ENCODE measurements at regions not wholly inside any gene's neighbourhood (a gene's known extent, or its start where the extent isn't known, plus 50 kb on each side); places are given as distances from the start of the nearest gene placed in this dataset.

DNA sequence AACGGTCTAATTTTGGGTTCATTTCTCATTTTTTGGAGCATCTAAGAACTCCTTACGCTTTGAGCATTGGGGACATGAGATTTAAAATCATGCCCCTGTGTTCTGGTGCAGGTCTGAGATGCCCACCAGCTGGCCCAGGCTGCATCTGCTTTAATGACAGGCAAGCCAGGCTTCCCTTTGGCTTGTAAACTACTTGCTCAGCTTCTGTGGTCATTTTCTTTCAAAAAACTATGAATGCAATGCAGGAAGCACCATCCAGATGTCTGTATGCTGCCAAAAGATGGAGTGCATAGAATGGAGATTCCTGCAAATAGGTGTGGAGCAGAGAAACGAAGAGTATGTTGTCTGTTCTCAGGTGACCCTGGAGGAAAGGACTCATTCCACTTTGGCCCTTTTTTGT is 399.9 kb upstream of the ADAMTSL1 start:
- no peak overlapping the region for H3K4me3 Mint-ChIP-seq
- no peak for DNase-seq
- CTCF ChIA-PET: no interaction called here
- H3K9me3 Mint-ChIP-seq: no peaks in the 10 kb centered on the region
- H3K36me3 Mint-ChIP-seq (ENCODE audit: low read depth): no peaks in the 10 kb centered on the region
- H3K27me3 Mint-ChIP-seq (ENCODE audit: low read depth): peaks cover 2% of the 10 kb centered on the region
- no peaks in the 10 kb centered on the region for H3K4me1 Mint-ChIP-seq (ENCODE audit: low read depth)
- intact Hi-C loops (cut with micrococcal nuclease): no loop called here
- no peak overlapping the region for H3K27ac Mint-ChIP-seq

DNA sequence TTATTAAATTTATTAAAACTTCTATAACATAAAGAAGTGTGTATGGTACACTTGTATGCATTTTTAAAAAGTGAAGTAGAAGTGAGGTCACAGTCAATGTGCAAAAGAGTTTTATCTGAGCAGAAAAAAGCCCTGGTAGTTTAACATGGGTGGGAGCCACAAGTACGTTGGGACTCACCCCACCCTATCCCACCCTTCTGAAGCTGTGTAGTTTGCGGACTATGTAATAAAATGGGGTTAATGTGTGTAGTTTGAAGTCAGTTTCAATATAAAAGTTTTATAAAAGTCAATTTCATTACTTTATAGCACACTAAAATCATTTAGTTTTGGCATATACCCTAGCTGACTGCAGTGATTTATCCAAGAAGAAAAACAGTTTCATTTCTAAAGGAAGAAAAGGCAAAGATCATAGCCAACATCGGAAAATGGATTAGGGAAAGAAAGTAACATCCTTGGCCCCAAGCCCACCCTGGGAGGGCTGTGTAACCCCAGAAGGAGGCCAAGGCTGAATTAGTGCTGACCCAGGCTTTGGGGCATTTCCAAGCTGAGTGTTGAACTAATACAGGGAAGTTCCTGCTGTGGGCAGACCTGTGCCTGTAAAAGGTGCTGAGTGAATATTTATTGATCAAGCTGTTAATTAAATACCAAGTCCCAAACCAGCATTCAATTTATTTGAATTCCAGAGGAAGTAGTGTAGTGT is 398.6 kb upstream of the ADAMTSL1 start:
- Mint-ChIP-seq H3K4me3 (no peak overlapping the region), H3K4me1 (ENCODE audit: low read depth) (no peaks in the 10 kb centered on the region), H3K9me3 (no peaks in the 10 kb centered on the region), H3K27me3 (ENCODE audit: low read depth) (peaks cover 2% of the 10 kb centered on the region), H3K36me3 (ENCODE audit: low read depth) (no peaks in the 10 kb centered on the region), H3K27ac (no peak overlapping the region)
- DNase-seq: no peak
- intact Hi-C loops (cut with micrococcal nuclease): no loop called here
- CTCF ChIA-PET: no interaction called here

DNA sequence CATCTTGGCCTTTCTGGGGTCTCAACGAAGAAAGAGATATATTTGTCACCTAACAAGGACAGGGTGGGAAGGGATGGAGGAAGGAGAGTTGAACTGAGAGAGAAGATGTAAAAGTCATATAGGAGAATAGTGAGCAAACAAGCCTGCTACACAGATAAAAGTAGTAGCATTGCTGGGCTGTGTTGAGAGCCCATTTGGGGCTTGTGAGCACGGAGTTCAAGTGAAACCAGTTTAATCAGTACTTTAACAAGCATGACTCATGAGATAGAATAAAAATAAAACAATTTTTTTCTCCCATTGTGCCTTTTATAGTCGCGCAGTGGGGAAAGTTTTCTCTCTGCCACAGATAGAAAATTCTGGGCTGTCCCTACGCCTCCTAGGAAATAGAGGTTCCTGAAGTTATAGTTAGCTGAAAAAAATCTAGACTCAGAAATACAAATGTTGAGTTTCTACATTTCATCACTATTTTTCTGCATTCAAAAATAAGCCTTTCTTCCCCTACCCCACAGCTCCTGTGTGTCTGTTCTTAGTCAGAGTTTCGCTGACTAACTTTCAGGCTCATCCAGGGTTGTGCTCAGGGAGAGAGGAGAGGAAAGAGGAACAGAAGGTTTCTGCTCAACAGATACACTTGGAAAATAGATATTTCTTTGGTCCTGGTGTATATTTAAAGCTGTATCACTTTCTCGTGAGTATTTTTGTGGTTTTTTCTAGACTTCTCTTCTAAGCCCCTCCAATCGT is 395.8 kb upstream of the ADAMTSL1 start:
- H3K27me3 Mint-ChIP-seq (ENCODE audit: low read depth): peaks cover 2% of the 10 kb centered on the region
- CTCF ChIA-PET: no interaction called here
- no peak overlapping the region for H3K27ac Mint-ChIP-seq
- no peaks in the 10 kb centered on the region for H3K9me3 Mint-ChIP-seq
- no peak overlapping the region for H3K4me3 Mint-ChIP-seq
- intact Hi-C loops (cut with micrococcal nuclease): no loop called here
- H3K4me1 Mint-ChIP-seq (ENCODE audit: low read depth): no peaks in the 10 kb centered on the region
- H3K36me3 Mint-ChIP-seq (ENCODE audit: low read depth): no peaks in the 10 kb centered on the region
- no peak for DNase-seq

DNA sequence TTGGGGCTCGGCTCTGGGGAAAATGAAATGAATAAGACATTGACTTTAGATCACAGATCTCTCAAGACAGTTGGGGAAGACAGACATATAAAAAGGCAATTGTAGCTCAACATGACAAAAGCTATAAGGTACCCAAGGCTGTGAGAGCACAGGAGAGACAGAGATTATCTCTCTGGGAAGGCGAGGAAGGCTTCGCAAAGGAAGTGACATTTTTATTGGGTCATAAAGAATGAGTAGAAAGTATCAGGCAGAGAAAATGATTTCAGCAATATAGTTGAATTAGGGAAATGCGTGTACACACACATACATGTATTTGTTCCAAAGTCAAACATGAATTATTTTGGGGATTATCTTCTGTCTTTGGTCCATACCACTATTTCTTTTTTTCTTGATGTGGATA is 381.8 kb upstream of the ADAMTSL1 start:
- no peak for DNase-seq
- no peaks in the 10 kb centered on the region for H3K4me1 Mint-ChIP-seq (ENCODE audit: low read depth)
- no peak overlapping the region for H3K27ac Mint-ChIP-seq
- H3K36me3 Mint-ChIP-seq (ENCODE audit: low read depth): no peaks in the 10 kb centered on the region
- no peaks in the 10 kb centered on the region for H3K27me3 Mint-ChIP-seq (ENCODE audit: low read depth)
- intact Hi-C loops (cut with micrococcal nuclease): no loop called here
- H3K9me3 Mint-ChIP-seq: peaks cover 3% of the 10 kb centered on the region
- CTCF ChIA-PET: interaction anchor here (1.0 kb wide), 1 partner anchor 31 kb away, joined by 3 read pairs; no protein-coding TSS in a partner anchor
- H3K4me3 Mint-ChIP-seq: no peak overlapping the region

DNA sequence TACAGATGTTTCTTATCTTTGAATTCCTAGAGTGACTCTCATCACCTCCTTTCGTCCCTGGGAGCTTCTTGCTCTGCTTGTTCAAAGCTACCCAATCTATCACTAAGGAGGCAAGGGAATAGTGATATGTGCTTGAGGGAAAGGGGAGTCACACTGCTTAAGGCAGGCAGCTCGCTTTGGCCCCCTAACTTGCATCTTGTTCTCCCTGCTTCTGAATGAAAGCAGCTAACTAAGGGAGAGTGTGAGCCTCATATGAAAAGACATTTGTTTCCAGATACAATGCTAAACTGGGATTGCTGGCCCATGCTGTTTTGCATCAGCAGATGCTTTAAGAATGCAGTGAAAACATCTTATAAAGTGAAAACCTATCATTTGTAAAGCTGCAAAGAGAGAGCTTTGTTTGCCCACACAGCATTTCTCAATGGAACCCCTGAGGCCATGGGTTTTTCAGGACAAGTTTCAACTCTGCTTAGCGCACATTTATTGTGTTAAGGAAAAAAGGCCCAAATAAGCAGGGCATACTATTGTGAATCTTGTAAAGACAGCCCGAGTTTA is 367.9 kb upstream of the ADAMTSL1 start:
- Mint-ChIP-seq H3K4me3 (no peak overlapping the region), H3K9me3 (no peaks in the 10 kb centered on the region), H3K36me3 (ENCODE audit: low read depth) (no peaks in the 10 kb centered on the region), H3K27ac (no peak overlapping the region), H3K4me1 (ENCODE audit: low read depth) (no peaks in the 10 kb centered on the region), H3K27me3 (ENCODE audit: low read depth) (no peaks in the 10 kb centered on the region)
- no peak for DNase-seq
- CTCF ChIA-PET: no interaction called here
- intact Hi-C loops (cut with micrococcal nuclease): no loop called here

DNA sequence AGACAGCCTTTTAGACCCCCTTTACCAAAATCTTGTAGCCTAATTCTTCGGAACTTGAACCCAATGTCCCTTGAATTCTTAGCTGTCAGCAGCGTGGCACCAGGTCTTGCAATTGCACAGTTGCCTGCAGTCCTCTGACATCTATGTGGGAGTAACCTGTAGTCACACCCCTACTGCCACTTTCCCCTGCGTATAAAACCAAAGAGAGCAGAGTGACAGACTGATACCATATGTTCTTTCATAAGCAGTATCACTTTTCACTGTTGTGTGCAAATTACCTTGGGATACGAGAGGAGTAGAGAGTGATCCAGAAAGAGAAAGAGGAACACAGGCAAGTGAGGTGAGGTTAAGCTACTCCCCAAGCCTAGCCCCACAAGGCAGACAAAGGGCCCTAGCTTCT is 364.3 kb upstream of the ADAMTSL1 start:
- no peaks in the 10 kb centered on the region for H3K4me1 Mint-ChIP-seq (ENCODE audit: low read depth)
- no peak overlapping the region for H3K4me3 Mint-ChIP-seq
- no peaks in the 10 kb centered on the region for H3K36me3 Mint-ChIP-seq (ENCODE audit: low read depth)
- no peaks in the 10 kb centered on the region for H3K27me3 Mint-ChIP-seq (ENCODE audit: low read depth)
- CTCF ChIA-PET: no interaction called here
- no peak overlapping the region for H3K27ac Mint-ChIP-seq
- intact Hi-C loops (cut with micrococcal nuclease): no loop called here
- peaks cover 3% of the 10 kb centered on the region for H3K9me3 Mint-ChIP-seq
- DNase-seq: no peak

DNA sequence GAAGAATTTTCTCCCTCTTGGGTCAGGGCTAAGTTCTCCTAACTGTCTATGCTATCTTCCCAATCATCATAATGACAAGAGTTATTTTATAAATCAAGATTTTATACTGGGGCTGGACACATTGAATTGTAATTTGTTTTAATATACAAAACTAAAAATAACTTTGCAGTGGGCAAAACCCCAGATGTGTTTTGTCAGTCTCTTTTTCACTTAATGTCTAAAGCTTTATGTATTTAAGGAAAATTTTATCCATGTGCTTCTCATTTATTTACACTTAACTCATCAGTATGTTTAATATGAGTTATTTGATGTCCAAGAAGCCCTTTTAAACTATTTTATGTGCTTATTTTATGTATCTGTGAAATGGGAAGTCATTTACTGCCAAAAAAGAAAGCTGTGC is 362.8 kb upstream of the ADAMTSL1 start:
- Mint-ChIP-seq H3K27ac (no peak overlapping the region), H3K36me3 (ENCODE audit: low read depth) (no peaks in the 10 kb centered on the region)

DNA sequence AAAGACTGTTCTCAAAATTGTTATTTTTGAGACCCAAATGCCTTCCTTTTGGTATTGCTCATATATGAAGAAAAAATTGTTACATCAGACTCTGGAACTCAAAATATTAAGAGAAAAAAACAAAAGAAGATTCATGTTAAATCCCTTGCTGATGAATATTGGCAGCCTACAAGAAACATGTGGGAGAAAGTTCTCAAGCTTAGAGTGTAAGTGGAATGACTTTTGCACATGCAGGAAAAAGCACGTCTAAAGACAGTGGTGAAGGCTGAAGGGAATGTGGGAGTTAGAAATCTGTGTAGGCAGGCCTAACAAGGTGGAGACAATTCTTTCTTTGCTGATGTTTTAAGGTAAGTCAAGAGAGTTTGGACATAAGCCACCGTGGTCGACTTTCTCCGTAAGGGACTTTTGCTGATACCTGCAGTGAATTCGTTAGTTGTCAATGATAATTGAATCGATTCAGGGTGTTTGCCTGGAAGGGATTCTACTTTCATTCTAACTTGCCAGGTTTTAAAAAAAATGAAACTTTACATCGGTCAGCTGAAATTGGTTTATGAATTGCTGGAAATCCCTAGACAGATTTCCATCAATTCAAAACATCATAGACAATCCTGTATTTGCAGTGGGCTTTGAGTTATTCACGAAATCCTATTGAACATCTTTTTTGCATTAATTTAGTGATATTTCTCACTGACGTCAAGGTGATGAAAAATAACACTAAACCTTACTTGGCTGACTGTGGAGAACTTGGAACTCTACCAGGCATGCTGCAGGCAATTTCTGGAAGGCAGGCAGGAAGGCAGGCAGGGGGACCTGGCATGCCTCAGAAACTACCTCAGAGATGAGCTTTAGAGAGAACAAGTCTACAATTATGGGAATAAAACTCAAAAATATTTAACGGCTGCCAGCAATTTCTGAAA is 359.1 kb upstream of the ADAMTSL1 start:
- DNase-seq: no peak
- no peaks in the 10 kb centered on the region for H3K27me3 Mint-ChIP-seq (ENCODE audit: low read depth)
- CTCF ChIA-PET: no interaction called here
- intact Hi-C loops (cut with micrococcal nuclease): no loop called here
- no peak overlapping the region for H3K4me3 Mint-ChIP-seq
- H3K9me3 Mint-ChIP-seq: peaks cover 5% of the 10 kb centered on the region
- H3K27ac Mint-ChIP-seq: no peak overlapping the region
- H3K36me3 Mint-ChIP-seq (ENCODE audit: low read depth): no peaks in the 10 kb centered on the region
- no peaks in the 10 kb centered on the region for H3K4me1 Mint-ChIP-seq (ENCODE audit: low read depth)

More for the DNA sequence above, 362.8 kb upstream of the ADAMTSL1 start:
- Mint-ChIP-seq H3K9me3 (peaks cover 5% of the 10 kb centered on the region), H3K4me1 (ENCODE audit: low read depth) (no peaks in the 10 kb centered on the region), H3K27me3 (ENCODE audit: low read depth) (no peaks in the 10 kb centered on the region), H3K4me3 (no peak overlapping the region)
- intact Hi-C loops (cut with micrococcal nuclease): no loop called here
- no peak for DNase-seq
- CTCF ChIA-PET: no interaction called here

DNA sequence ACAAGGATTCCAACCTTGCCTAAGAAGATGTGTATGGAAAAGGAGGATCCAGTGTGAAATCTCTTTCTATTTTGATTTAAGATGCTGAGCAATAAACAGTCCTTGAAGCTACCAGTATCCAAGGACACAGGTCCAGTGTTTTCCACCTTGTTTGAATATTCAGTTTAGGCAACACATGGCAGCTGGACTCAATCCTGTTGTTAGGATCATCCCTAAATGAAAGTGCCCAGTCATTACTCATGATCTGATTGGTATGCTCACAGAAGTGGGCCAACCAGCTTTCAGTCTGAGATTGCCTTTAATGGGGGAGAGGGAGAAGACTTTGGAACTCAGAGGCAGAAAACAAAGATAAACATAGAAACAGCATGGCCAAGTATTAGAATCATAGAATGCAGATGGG is 355.7 kb upstream of the ADAMTSL1 start:
- intact Hi-C loops (cut with micrococcal nuclease): no loop called here
- Mint-ChIP-seq H3K27me3 (ENCODE audit: low read depth) (no peaks in the 10 kb centered on the region), H3K4me3 (no peak overlapping the region), H3K27ac (no peak overlapping the region), H3K9me3 (peaks cover 5% of the 10 kb centered on the region), H3K4me1 (ENCODE audit: low read depth) (no peaks in the 10 kb centered on the region), H3K36me3 (ENCODE audit: low read depth) (no peaks in the 10 kb centered on the region)
- no peak for DNase-seq
- CTCF ChIA-PET: no interaction called here

DNA sequence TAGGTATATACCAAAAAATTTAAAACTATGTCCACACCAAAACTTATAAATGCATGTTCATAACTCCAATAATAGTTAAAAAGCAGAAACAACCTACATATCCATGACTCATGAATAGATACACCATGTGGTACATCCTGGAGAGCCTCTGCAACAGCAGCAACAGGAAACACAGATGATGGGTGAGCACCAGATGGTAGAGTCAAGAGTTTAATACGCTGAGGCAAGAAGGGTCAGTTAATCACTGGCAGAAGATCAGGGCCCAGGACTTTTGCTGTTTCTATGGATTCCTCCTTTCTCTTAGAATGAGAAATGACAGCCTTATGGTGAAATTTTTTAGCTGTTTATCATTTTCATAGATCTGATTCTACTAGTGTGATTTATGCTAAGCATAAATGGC is 351.8 kb upstream of the ADAMTSL1 start:
- DNase-seq: no peak
- intact Hi-C loops (cut with micrococcal nuclease): no loop called here
- Mint-ChIP-seq H3K36me3 (ENCODE audit: low read depth) (no peaks in the 10 kb centered on the region), H3K27me3 (ENCODE audit: low read depth) (no peaks in the 10 kb centered on the region), H3K4me1 (ENCODE audit: low read depth) (no peaks in the 10 kb centered on the region), H3K9me3 (peaks cover 4% of the 10 kb centered on the region), H3K27ac (no peak overlapping the region), H3K4me3 (no peak overlapping the region)
- CTCF ChIA-PET: no interaction called here

DNA sequence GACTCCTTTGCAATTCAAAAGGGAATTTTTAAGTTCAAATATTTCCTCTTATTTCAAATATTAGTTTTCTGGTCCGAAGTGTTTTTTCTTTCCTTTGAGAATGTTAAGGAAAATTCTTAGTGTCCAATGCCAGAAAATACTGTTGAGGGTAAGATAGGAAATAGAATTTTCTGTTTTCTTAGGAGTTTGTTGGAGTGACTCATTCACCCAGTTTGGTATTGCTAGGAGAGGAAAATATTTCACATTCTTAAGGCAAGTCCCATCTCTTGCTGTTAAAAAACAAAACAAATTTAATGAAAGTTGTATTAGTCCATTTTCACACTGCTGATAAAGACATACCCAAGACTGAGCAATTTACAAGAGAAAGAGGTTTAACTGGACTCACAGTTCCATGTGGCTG is 349.2 kb upstream of the ADAMTSL1 start:
- Mint-ChIP-seq H3K27ac (no peak overlapping the region), H3K4me3 (no peak overlapping the region), H3K9me3 (peaks cover 4% of the 10 kb centered on the region), H3K27me3 (ENCODE audit: low read depth) (no peaks in the 10 kb centered on the region), H3K4me1 (ENCODE audit: low read depth) (no peaks in the 10 kb centered on the region), H3K36me3 (ENCODE audit: low read depth) (no peaks in the 10 kb centered on the region)
- DNase-seq: no peak
- intact Hi-C loops (cut with micrococcal nuclease): no loop called here
- CTCF ChIA-PET: no interaction called here

DNA sequence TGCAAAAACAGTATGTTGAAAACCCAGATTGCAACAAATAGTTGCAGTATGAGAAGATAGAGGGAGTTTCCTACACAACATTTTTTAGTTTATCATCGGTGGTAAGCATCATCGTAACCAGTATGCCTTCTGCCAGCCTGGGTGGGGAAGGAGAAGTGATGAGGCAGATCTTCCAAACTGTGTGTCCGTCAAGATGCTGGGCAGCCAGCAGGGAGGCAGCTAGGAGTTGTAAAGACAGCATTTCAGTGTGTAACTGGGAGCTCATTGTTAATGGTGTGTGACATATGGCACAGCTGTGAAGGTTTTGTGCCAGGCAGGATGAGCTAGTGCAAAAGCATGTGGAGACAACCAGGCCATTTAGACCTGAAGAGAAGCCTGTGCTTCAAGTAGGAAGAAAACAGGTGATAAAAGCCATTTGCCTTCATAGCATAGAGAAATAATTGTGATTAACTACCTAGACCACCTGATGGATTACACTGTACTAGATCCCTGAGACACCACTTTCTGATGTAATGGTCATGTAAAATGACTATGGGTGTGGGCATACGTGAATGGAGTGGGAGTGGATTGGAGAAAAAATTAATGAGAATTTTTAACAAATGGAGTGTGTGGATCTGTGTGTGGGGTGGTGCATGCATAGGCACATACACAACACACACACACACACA is 347.0 kb upstream of the ADAMTSL1 start:
- H3K36me3 Mint-ChIP-seq (ENCODE audit: low read depth): no peaks in the 10 kb centered on the region
- peaks cover 2% of the 10 kb centered on the region for H3K9me3 Mint-ChIP-seq
- intact Hi-C loops (cut with micrococcal nuclease): no loop called here
- no peaks in the 10 kb centered on the region for H3K4me1 Mint-ChIP-seq (ENCODE audit: low read depth)
- CTCF ChIA-PET: no interaction called here
- no peak for DNase-seq
- H3K4me3 Mint-ChIP-seq: no peak overlapping the region
- no peaks in the 10 kb centered on the region for H3K27me3 Mint-ChIP-seq (ENCODE audit: low read depth)
- H3K27ac Mint-ChIP-seq: no peak overlapping the region

Data from activated naive CD4-positive, alpha-beta T cell treated with anti-CD3 and anti-CD28 coated beads for 36 hours (primary cell).